ENCODE measurements at regions not wholly inside any gene's neighbourhood (a gene's known extent, or its start where the extent isn't known, plus 50 kb on each side); places are given as distances from the start of the nearest gene placed in this dataset.
"Not testable (repeated sequence)": the region's sequence is repeated elsewhere in the genome, so short reads cannot be mapped to it uniquely, and the experiment has no call there.

- not testable (repeated sequence) for H3K4me3 ChIP-seq (replicated peaks; ENCODE audit: low read depth, low read length)
These were observed 330.1 kb upstream of the AR start for GRCh38 chrX:67213686-67214085.

GRCh38 chrX:67207912-67208311 lies 335.9 kb upstream of the AR start:
- H3K4me3 ChIP-seq (replicated peaks; ENCODE audit: low read depth, low read length): no peak overlapping the region
- TF ChIP-seq, protein P1, sequence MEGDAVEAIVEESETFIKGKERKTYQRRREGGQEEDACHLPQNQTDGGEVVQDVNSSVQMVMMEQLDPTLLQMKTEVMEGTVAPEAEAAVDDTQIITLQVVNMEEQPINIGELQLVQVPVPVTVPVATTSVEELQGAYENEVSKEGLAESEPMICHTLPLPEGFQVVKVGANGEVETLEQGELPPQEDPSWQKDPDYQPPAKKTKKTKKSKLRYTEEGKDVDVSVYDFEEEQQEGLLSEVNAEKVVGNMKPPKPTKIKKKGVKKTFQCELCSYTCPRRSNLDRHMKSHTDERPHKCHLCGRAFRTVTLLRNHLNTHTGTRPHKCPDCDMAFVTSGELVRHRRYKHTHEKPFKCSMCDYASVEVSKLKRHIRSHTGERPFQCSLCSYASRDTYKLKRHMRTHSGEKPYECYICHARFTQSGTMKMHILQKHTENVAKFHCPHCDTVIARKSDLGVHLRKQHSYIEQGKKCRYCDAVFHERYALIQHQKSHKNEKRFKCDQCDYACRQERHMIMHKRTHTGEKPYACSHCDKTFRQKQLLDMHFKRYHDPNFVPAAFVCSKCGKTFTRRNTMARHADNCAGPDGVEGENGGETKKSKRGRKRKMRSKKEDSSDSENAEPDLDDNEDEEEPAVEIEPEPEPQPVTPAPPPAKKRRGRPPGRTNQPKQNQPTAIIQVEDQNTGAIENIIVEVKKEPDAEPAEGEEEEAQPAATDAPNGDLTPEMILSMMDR (IDR thresholded peaks at IDR 0.05; ENCODE audit: low read depth, low read length, missing control alignments): no peak
- DNase-seq (ENCODE audit: extremely low read depth, low read depth): no peak

More at GRCh38 chrX:67213686-67214085, 330.1 kb upstream of the AR start:
- DNase-seq (ENCODE audit: extremely low read depth, low read depth): not testable (repeated sequence)

GRCh38 chrX:67159437-67159836 lies 384.4 kb upstream of the AR start:
- TF ChIP-seq, protein P1 (IDR thresholded peaks at IDR 0.05; ENCODE audit: low read depth, low read length, missing control alignments): no peak
- H3K4me3 ChIP-seq (replicated peaks; ENCODE audit: low read depth, low read length): no peak overlapping the region
- no peak for DNase-seq (ENCODE audit: extremely low read depth, low read depth)

DNA sequence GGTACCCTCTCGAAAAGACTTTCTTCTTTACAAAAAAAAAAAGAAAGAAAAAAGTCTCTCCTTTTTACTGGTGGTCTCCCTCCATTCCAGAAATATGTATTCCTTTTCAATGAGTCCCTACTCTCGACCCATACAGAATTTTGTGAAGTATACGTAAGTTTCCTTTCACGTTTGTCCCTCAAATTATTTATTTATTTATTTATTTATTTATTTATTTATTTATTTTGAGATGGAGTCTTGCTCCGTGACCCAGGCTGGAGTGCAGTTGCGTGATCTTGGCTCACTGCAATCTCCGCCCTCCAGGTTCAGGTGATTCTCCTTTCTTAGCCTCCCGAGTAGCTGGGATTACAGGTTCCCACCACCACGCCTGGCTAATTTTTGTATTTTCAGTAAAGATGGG lies 429.2 kb upstream of the AR start:
- DNase-seq (ENCODE audit: extremely low read depth, low read depth): no peak
- TF ChIP-seq, protein P1 (IDR thresholded peaks at IDR 0.05; ENCODE audit: low read depth, low read length, missing control alignments): no peak
- H3K4me3 ChIP-seq (replicated peaks; ENCODE audit: low read depth, low read length): no peak overlapping the region

- no peak for DNase-seq (ENCODE audit: extremely low read depth, low read depth)
- TF ChIP-seq, protein P1 (IDR thresholded peaks at IDR 0.05; ENCODE audit: low read depth, low read length, missing control alignments): no peak
- no peak overlapping the region for H3K4me3 ChIP-seq (replicated peaks; ENCODE audit: low read depth, low read length)
These were observed 438.1 kb upstream of the AR start for GRCh38 chrX:67105758-67106116.

DNA sequence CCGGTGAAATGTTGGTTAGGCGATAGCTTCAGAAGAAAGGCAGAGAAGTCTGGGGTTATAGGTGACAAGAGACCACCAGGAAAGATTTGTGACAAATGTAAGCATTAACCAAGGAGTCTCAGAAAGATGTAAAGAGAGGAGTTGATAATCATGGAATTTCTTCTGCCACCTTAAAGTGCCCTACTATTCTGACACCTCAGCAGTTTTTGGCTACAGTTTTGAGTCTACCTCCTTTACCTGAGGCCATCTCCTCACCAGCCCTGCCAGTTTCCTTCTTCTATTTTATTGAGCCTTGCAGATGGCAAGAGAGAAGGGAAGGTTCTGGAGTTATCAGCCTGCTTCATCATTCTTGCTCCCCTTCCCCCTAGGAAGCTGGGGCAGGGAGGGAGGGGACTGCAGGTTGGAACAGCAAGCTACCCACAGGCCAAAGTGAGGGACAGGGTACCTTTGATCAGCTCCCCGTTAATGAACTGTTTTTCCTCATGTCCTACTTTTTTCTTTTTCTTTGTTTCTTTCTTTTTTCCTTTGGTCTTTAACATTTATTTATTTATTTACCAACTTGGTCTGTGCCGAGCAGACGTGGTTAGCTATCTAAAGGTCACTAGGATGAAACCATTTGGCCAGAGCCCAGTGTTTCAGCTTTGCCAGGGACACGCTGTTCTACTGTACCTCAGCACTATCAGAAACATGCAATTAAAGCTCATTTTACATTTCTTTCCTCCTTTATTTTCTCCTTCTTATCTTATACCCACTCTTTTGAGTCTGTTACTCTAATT lies 438.7 kb upstream of the AR start:
- no peak for DNase-seq (ENCODE audit: extremely low read depth, low read depth)
- no peak overlapping the region for H3K4me3 ChIP-seq (replicated peaks; ENCODE audit: low read depth, low read length)
- TF ChIP-seq, protein P1 (IDR thresholded peaks at IDR 0.05; ENCODE audit: low read depth, low read length, missing control alignments): no peak

DNA sequence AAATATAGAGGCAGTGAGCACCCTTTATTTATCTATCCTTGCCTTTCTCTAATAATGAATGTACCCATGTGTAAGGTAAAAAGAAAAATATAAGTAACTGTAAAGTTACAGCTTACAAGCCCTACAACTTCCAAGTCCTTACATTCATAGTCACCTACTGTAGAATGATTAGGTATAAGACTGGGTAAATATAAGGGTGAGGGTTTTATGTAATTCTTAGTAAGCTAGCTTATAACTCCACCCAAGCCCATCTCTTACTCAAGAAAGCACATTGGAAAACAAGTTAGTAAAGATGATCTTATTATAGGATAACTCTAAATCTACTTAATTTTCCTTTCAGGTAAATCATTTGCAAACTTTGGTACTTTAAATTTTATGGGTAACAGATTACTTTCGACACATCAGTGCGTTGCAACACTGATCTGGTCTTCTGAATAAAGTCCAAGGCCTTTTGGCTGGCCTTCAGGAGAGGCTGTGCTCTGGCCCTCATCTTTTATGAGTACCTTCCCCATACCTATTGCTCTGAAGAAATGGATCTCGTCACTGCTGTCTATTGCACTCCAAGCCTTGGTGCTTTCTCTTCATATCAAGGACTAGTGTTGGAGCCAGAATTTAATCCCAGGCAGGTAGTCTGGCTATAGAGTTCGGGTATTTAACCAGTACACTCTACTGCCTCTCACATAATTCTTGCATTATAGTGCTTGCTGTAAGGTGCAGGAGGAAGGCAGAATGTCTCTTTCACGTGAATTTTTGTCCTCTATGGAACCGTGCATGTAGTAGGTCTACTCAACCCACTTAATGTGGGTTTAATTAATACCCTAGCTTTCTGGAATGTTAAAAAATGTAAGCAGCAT lies 443.6 kb upstream of the AR start:
- H3K4me3 ChIP-seq (replicated peaks; ENCODE audit: low read depth, low read length): no peak overlapping the region
- TF ChIP-seq, protein P1 (IDR thresholded peaks at IDR 0.05; ENCODE audit: low read depth, low read length, missing control alignments): no peak
- DNase-seq (ENCODE audit: extremely low read depth, low read depth): no peak
